Activated effector memory CD4-positive, alpha-beta T cell treated with Interleukin-2 at 50 U/mL for 16 hours (primary cell): ENCODE measurements at regions not wholly inside any gene's neighbourhood (a gene's known extent, or its start where the extent isn't known, plus 50 kb on each side); places are given as distances from the start of the nearest gene placed in this dataset.
"Not testable (repeated sequence)": the region's sequence is repeated elsewhere in the genome, so short reads cannot be mapped to it uniquely, and the experiment has no call there.

Experiments
- DNase-seq: peaks from one replicate; pipeline ENCODE4 v3.0.0-alpha.2; 2020

- no peak for DNase-seq
These were observed 212.3 kb downstream of the CYP26B1 start for GRCh38 chr2:71935262-71935848.

GRCh38 chr2:71934595-71935261 lies 212.9 kb downstream of the CYP26B1 start:
- DNase-seq = no peak

GRCh38 chr2:71934320-71934593 lies 213.4 kb downstream of the CYP26B1 start:
- no peak for DNase-seq

DNA sequence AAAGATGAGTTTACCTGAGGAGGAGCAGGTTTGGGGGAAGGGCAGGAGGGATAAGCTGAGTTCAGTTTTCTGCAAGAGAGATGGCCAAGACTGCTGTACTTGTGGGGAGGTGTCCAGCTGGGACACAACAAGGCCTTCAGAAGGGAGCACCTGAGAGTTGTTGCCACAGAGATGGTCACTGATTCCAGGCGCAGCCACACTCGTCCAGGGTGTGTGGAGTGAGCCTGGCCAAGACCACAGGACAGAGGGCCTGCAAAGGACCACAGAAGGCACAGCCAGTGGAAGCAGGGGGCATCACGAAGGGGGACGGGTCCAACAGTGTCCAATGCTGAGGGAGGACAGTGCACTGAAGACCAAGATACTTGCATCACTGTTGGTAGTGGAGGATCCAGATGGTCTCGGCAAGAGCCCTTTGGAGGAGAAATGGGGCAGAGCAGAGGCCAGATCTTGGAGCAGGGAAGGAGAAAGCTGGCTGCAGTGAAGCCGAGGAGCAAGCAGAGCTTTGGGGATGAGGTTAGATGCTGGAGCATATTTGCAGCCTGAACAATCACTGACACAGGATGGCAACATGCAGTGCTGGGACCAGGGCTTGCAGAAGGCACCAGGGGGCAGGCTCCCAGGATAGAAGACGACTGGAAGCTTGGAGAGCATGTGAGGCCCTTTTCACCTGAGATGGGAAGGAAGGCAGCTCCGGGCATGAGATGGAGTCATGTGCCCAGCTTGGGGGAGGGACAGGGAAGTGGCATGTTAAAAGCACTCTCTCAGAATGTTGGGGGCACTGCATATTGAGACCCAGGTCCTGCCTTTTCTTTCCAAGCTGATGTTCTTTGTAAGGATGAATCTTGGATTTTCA lies 214.0 kb downstream of the CYP26B1 start:
- DNase-seq = no peak

- DNase-seq = no peak
These were observed 214.7 kb downstream of the CYP26B1 start for GRCh38 chr2:71932780-71933466.

GRCh38 chr2:71932037-71932779 lies 215.5 kb downstream of the CYP26B1 start:
- no peak for DNase-seq

DNA sequence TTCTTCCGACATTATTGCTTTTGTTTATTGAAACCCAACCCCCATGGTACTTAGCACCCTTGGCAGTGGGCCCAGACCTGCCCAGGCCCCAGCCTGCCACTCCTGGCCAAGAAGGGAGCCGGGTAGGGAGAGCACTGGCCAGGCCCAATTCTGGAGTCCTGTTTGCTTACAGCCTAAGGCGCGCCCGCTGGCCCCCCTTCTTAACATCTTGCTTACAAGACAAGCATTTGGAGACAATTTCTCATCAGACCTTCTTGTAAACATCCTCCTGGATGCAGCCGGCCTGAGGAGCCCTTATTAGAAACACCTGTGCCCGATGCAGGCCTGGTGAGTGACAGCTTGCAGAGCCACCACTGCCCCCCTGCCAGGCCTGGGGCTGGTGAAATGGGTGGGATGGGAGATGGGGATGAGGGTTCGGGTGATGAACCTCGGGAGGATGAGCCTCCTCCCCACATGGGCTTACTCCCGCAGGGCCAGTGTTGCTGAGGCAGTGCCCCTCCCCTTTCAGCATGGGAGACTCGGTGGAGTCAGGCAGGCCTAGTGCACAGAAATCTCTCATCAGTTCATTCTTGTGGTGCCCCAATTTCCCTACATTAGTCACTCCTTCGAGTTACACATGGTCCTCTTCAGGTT lies 217.5 kb downstream of the CYP26B1 start:
- no peak for DNase-seq

GRCh38 chr2:71929482-71929772 lies 218.2 kb downstream of the CYP26B1 start:
- DNase-seq = no peak

DNA sequence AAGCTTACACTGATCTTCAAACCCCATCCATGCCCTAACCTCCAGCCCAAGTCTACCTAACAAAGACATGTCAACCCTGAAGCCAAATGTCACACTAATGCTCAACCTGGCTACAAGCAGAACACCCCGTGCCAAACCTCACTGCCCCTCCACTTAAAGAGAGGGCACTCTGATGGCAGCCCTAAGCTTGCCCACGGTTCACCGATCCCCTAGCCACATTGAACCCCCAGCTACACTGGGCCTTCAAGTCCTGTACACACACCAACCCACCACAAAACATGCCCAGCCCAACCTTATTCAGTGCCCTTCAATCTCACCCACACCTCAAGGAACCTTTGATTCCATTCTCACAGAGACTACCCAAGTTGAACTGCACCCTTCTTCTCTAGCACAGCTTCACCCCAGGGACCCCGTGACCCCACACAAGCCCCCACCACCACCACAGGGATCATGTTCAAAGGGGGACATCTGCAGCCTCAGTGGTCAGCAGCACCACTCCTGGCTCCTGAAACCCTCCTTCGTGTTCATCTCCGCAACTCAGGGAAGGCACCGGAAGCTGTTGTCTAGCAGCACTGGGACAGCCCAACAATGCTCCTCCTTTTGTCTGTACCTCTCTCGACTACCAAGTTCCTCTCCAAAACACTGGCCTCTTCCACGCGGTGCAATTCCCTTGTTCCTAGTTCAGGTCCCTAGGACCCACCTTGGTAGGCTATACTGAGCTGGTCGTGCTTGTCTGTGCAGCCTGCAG lies 218.8 kb downstream of the CYP26B1 start:
- no peak for DNase-seq

DNA sequence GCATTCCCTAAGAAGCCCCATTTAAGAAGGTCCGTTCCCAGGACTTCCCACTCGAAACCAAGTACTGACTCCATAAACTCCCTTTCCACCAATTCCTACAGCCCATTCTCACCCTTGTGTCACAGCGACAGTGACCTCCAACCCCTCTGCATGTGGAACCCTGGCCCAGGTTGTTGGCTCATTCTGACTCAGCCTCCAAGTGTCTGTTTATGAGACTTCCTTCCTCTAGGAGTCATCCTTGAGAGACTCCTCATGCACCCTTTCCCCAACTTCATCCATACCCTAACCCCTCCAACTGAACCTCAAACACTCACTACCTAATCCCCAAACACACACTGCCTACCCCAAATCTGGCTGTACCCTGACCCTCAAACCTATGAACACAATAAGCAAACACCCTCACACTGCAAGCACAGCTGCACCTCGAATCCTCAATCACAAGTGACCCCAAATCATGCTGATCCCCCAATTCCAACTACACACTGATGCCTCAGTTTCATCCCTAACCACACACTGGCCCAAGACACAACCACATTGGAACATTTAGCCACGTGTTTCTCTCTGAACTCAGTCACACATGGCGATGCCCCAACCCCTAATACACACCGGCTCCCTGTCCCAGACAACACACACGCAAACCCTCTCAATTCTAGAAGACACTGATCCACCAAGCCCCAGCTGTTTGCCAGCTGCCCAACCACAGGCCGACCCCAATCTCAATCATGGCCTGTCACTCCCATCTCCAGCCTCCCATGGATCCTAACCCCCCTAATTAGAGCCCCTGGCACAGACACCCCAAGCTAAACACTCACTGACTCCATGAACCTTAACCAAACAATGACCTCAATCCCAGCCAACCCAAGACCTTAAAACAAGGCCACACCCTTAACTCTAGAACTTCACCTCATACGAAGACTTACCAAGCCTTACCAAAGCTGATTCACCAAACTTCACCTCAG lies 219.6 kb downstream of the CYP26B1 start:
- no peak for DNase-seq

DNA sequence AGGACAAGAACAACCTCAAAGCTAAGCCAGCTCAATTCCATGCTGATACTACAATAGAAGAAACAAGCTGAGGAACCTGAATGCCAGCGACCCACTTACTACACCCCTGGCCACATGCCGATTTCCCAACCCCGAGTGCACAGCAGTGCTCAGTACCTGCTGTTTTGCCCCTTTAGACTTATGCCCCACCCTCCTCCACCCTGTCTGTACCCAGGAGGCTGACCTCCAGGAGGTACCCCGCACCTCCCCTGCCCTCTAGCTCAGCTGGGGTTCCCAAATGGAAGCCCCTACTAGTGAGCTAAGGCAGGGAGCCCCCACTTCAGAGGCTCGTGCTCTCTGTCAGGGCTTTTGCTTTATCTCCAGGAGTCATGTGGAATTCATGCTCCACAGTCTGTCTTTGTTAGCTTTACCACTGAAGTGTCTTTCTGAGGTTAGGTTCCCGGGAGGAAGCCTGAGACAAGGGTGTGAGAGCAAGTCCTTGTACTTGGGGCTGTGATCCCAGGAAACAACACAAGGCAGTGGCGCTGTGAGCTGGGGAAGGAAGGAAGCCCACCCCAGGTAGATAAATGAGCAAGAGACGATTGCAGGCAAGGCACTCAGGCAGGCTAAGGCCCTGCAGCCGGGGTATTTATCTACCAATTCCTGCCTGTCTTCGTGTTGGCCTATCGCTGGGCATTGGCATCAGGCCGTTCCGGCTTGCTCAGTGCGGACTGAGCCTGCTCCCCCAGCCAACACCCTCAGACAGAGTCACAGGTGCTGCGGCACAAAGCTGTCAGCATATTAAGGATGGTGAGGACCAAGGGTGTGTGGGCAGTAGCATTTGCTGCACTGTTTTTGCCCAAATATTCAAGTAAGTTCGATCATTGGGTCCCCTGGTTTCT lies 220.5 kb downstream of the CYP26B1 start:
- no peak for DNase-seq

DNA sequence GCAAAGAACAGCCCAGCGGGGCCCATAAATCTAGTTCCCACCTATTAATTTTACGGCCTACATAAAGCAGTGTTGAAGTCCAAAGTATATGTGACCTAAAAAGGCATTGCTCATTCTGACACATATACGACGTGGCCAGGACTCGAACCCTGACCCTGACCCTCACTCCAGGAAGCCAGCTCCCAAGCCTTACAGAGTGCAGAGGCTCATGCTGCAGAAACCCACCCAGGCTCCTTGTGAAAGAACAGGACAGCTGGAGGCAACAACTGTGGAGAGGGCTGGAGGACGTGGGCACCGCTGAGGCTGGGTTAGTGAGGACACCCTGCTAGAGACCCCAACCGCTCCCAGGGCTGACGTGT lies 221.6 kb downstream of the CYP26B1 start:
- DNase-seq = no peak

DNA sequence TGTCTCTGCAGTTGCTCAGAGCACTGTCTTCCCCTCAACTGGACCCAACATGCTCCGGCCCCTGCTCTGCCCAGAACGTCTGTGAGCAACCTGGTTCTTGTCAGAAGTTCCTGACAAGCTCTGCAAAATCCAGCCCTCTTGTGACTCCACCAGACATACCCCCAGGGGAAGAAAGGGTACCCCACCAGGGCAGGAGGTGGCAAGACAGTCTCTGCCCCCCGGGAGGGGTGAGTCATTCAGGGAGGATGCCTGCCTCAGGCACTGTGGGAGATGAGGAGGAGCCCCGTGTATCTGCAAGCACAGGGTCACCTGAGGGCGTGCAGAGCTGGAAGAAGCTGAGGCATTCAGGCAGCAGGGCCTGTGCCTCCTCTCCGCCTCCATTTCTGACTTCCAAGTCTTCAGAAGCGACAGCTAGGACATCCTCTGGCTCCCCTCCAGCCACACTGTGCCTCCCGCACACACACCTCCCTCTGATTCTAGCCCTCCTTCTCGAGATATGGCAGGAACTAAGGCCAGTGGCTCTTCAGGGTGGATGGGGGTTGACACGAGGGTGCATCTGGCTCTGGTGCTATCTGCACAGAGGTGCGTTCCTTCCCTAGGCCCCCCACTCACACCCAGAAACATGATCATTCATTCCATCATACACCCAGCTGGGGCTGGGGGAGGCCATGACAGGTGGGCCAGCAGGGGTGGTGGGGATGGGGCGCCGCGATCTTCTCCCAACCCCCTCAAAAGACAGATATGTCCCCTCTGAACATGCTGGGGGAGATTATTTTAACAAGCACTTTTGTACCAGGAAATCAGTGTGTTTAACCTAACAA lies 222.2 kb downstream of the CYP26B1 start:
- DNase-seq = no peak

- peak; percentile 14 for DNase-seq
These were observed 223.7 kb downstream of the CYP26B1 start for GRCh38 chr2:71923887-71924533.

- no peak for DNase-seq
These were observed 224.5 kb downstream of the CYP26B1 start for GRCh38 chr2:71923143-71923525.

DNA sequence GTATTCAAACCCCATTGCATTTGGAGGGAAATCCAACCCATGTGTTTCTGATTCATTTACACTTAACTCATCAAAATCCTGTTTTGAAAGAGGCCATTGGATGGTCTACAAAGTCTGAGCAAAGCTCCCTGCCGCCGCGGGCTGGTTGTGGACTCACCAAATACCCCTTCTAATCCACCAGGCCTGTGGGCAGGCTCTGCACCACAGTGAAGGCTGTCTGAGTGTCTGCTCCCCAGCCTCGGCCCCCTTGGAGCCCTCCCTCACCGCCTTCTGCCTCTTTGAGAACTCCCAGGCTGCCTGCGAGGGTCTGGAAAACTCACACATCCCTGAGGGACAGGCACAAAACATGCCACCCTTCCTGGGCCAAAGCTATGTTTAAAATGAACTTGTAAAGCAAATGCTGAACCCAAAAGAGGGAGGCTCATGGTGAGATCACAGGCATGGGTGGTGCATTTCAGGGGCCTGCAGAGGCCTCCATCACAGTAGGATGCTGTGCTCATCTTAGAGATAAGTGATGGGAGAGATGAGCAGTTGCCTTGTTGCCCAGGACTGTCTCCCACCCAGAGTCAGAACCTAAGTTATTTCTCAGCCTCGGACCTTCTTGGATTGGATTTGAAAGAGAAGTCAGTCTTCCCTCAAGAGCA lies 225.0 kb downstream of the CYP26B1 start:
- no peak for DNase-seq

- DNase-seq = no peak
These were observed 225.6 kb downstream of the CYP26B1 start for GRCh38 chr2:71922091-71922490.

DNA sequence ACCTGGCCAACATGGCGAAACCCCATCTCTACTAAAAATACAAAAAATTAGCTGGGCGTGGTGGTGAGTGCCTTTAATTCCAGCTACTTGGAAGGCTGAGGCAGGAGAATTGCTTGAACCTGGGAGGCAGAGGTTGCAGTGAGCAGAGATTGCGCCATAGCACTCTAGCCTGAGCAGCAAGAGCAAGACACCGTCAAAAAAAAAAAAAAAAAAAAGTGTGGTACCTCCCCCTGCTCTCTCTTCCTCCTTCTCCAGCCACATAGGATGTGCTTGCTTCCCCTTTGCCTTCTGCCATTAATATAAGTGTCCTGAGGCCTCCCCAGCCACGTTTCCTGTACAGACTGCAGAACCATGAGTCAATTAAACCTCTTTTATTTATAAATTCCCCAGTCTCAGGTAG lies 226.8 kb downstream of the CYP26B1 start:
- not testable (repeated sequence) for DNase-seq
